C1 segment of cervical spinal cord (tissue), 14 donors: ENCODE measurements at regions not wholly inside any gene's neighbourhood (a gene's known extent, or its start where the extent isn't known, plus 50 kb on each side); places are given as distances from the start of the nearest gene placed in this dataset.

ENCODE experiments used
- DNase-seq, 14 donors: peaks; one replicate each; lab custom pipeline; 2025; lab: John Stamatoyannopoulos, UW

DNA sequence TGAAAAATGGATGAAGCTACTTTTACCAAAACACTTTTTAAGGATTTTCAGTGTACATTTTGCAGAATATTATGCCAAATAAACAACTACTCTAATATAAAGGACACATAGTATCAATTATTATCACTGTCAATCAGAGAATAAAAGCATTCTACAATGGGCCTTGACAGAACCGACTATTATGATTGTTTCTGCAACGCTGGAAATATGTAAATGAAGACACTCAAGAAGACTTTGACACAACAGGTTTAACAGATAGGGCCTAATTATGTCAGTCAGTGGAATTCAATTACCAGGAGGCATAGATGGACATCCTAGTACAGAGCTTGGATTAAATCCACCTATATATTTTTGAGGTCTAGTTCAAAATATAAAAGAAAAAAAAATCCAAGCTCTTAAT lies 58.7 kb upstream of the SOX5 start:
- no peak for DNase-seq
